Vagina (tissue), 2 donors: ENCODE measurements at regions not wholly inside any gene's neighbourhood (a gene's known extent, or its start where the extent isn't known, plus 50 kb on each side); places are given as distances from the start of the nearest gene placed in this dataset.

Experiments
- DNase-seq, 2 donors: peaks; one replicate each; pipeline ENCODE4 v3.0.0-alpha.2; 2017; ENCODE audit errors: extremely low spot score in 2 of 2
- H3K27ac ChIP-seq: fragments of 200-600 bp; sonication (generic); one replicate; pipeline ENCODE4 v1.5.1; 2019
- H3K27me3 ChIP-seq: fragments of 200-600 bp; sonication (generic); one replicate; pipeline ENCODE4 v1.5.1; 2019
- H3K36me3 ChIP-seq, 2 donors: fragments of 200-600 bp; sonication (generic); one replicate each; pipeline ENCODE4 v1.5.1; 2017 to 2019
- H3K4me1 ChIP-seq: fragments of 200-600 bp; sonication (generic); one replicate; pipeline ENCODE4 v1.5.1; 2019
- H3K4me3 ChIP-seq, 2 donors: fragments of 200-600 bp; sonication (generic); 1 replicate in 1 of 2; 2 replicates in 1 of 2; pipeline ENCODE4 v1.5.1; 2016 to 2019
- H3K9me3 ChIP-seq: fragments of 200-600 bp; sonication (generic); one replicate; pipeline ENCODE4 v1.5.1; 2019
- POLR2A ChIP-seq, 2 donors: fragments of 450-650 bp; IDR thresholded peaks; one replicate each; pipeline ENCODE4 v1.6.1; 2017; ENCODE audit warnings: antibody characterized with exemption in 2 of 2, mild to moderate bottlenecking in 2 of 2, moderate library complexity in 2 of 2
- POLR2AphosphoS5 ChIP-seq, 2 donors: sonication (generic); formaldehyde crosslinking; IDR thresholded peaks; one replicate each; pipeline ENCODE4 v1.9.0; 2017; ENCODE audit warnings: antibody characterized with exemption in 2 of 2, mild to moderate bottlenecking in 2 of 2, low read depth in 1 of 2; ENCODE audit not compliant: insufficient read depth in 1 of 2
- intact Hi-C: fragments of 100-400 bp; cut with DNase I; formaldehyde crosslinking; loops from one replicate; pipeline ENCODE4 v1.15.1; 2023
- TF ChIP-seq, protein P1 (sequence below), 3 experiments: fragments of 450-650 bp in 2 of 3; fragments of 200-600 bp in 1 of 3; sonication (generic) in 1 of 3; IDR thresholded peaks; one replicate each; pipeline ENCODE4 v1.5.1; 2017 to 2019; ENCODE audit warnings: antibody characterized with exemption in 3 of 3, mild to moderate bottlenecking in 2 of 3, moderate library complexity in 2 of 3

DNA sequence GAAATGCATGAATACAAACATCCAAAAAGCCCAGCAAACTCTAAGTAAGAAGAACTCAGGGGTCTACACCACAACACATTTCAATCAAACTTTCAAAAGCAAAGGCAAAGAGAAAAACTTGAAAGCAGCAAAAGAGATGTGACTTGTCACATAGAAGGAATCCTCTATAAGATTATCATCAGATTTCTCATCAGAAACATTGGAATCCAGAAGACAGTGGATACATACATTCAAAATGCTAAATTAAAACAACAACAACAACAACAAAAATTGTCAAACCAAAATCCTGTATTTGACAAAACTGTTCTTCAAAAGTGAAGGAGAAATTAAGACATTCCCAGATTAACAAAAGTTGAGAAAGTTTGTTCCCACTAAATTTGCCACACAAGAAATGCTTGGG is 362.7 kb downstream of the ZNF608 start:
- Histone ChIP-seq H3K27ac (no peak overlapping the region), H3K4me1 (no peaks in the 10 kb centered on the region), H3K36me3 (no peaks in the 10 kb centered on the region), H3K4me3 (no peak overlapping the region), H3K9me3 (peaks cover 7% of the 10 kb centered on the region), H3K27me3 (no peaks in the 10 kb centered on the region)
- TF ChIP-seq POLR2A (IDR thresholded peaks at IDR 0.05) (no peak), POLR2AphosphoS5 (IDR thresholded peaks at IDR 0.05; ENCODE audit: insufficient read depth in 1 of 2, low read depth in 1 of 2) (no peak)
- TF ChIP-seq, protein P1, sequence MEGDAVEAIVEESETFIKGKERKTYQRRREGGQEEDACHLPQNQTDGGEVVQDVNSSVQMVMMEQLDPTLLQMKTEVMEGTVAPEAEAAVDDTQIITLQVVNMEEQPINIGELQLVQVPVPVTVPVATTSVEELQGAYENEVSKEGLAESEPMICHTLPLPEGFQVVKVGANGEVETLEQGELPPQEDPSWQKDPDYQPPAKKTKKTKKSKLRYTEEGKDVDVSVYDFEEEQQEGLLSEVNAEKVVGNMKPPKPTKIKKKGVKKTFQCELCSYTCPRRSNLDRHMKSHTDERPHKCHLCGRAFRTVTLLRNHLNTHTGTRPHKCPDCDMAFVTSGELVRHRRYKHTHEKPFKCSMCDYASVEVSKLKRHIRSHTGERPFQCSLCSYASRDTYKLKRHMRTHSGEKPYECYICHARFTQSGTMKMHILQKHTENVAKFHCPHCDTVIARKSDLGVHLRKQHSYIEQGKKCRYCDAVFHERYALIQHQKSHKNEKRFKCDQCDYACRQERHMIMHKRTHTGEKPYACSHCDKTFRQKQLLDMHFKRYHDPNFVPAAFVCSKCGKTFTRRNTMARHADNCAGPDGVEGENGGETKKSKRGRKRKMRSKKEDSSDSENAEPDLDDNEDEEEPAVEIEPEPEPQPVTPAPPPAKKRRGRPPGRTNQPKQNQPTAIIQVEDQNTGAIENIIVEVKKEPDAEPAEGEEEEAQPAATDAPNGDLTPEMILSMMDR (IDR thresholded peaks at IDR 0.05), result no peak
- no peak for DNase-seq
- intact Hi-C loops, result no loop called here

DNA sequence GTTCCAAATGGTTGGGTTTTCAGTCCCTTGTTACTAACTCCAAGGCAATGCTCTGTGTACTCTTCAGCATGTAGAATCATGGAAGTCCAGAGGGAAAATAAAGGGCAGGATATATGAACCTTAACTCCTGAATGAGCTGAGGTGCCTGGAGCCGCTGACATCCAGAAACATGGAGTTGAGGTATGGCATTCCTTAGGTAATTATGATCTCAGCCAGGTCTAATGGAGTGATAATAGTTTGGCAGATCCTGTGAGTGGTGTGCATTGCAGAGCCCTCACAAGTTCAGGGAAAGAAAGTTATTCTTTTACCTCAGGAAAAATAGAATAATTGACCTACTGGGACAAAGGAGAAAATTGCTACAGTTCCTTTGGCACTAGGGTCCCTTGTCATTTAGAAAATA is 369.1 kb downstream of the ZNF608 start:
- no peak for TF ChIP-seq POLR2A (IDR thresholded peaks at IDR 0.05)
- no peak for TF ChIP-seq POLR2AphosphoS5 (IDR thresholded peaks at IDR 0.05; ENCODE audit: insufficient read depth in 1 of 2, low read depth in 1 of 2)
- TF ChIP-seq, protein P1 (IDR thresholded peaks at IDR 0.05), result no peak

DNA sequence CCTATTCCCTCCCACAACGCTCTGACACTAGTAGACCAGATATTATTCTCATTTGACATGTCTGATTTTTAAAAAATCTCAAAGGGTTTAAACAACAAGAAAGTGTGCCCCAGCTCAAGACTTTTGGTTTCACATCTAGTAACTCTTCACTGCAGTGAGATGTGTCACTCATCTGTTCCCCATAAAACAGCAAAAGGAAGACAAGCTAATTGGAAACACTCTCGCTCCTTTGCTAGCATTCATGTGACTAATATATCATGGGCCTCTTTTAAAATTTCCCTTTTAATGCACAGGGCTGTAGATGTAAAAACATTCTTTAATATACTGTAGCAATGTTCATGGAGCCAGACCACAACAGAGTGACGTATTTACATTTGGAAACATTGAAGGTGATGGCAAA is 372.6 kb downstream of the ZNF608 start:
- Histone ChIP-seq H3K27ac (no peak overlapping the region), H3K36me3 (no peaks in the 10 kb centered on the region), H3K27me3 (no peaks in the 10 kb centered on the region), H3K9me3 (no peaks in the 10 kb centered on the region), H3K4me3 (no peak overlapping the region), H3K4me1 (no peaks in the 10 kb centered on the region)
- TF ChIP-seq POLR2AphosphoS5 (IDR thresholded peaks at IDR 0.05; ENCODE audit: insufficient read depth in 1 of 2, low read depth in 1 of 2), result no peak
- TF ChIP-seq, protein P1 (IDR thresholded peaks at IDR 0.05), result no peak
- TF ChIP-seq POLR2A (IDR thresholded peaks at IDR 0.05), result no peak
- intact Hi-C loops, result no loop called here
- no peak for DNase-seq

More for the DNA sequence above, 369.1 kb downstream of the ZNF608 start:
- no peak for DNase-seq
- Histone ChIP-seq H3K9me3 (peaks cover 6% of the 10 kb centered on the region), H3K4me1 (no peaks in the 10 kb centered on the region), H3K36me3 (no peaks in the 10 kb centered on the region), H3K27me3 (no peaks in the 10 kb centered on the region), H3K27ac (no peak overlapping the region), H3K4me3 (no peak overlapping the region)
- intact Hi-C loops, result no loop called here

DNA sequence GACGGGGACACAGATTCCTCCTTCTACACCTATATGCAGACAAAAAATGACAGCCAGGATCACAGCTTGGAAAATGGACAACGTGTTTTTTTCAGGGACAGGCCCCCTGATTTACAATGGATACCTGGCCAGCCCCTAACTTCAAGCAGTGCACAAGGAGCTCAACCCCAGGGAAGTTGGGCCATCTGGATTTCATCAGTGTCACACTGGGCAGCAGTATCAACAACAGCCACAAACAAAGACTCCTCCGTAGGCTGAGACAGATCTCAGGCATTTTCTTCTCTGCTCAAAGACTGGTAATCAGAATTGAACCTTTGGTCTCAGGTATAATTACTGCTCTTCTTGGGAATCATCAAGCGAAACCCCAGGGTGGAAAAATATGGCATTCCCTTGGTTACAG is 374.0 kb downstream of the ZNF608 start:
- intact Hi-C loops, result no loop called here
- no peaks in the 10 kb centered on the region for H3K36me3 ChIP-seq
- no peak overlapping the region for H3K27ac ChIP-seq

DNA sequence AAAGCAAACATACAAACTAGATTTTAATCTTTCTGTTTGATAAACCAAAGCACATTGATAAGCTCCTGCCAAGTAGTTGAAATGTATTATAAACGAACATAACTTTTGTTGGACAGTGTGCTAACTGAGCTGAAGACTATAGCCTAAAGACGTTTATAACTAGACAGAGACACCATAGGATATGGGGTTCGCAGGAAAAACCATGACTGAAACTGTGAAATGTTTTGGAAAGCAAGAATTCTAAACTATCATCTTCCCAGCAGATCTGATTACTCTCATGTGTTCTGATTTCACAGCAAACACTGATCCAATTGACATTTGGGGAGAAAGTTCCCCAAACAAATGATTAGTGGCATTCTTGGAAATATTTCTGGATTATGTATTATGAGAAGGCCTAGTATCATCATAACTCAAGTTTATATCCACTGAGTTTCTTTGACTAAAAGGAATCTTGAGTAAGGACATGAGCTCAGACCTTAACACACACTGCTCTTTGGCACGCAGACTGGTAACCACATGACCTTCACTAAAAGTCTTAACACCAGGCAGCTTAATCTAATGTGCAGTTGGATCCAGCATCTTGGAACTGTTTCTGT is 375.2 kb downstream of the ZNF608 start:
- H3K27ac ChIP-seq, result no peak overlapping the region
- intact Hi-C loops, result no loop called here

More for the DNA sequence above, 374.0 kb downstream of the ZNF608 start:
- DNase-seq, result no peak
- Histone ChIP-seq H3K9me3 (no peaks in the 10 kb centered on the region), H3K4me1 (no peaks in the 10 kb centered on the region), H3K4me3 (no peak overlapping the region), H3K27me3 (no peaks in the 10 kb centered on the region)
- TF ChIP-seq POLR2AphosphoS5 (IDR thresholded peaks at IDR 0.05; ENCODE audit: insufficient read depth in 1 of 2, low read depth in 1 of 2) (no peak), POLR2A (IDR thresholded peaks at IDR 0.05) (no peak)
- TF ChIP-seq, protein P1 (IDR thresholded peaks at IDR 0.05), result no peak

More for the DNA sequence above, 375.2 kb downstream of the ZNF608 start:
- Histone ChIP-seq H3K36me3 (no peaks in the 10 kb centered on the region), H3K27me3 (no peaks in the 10 kb centered on the region), H3K9me3 (no peaks in the 10 kb centered on the region), H3K4me3 (no peak overlapping the region), H3K4me1 (no peaks in the 10 kb centered on the region)
- DNase-seq, result no peak
- TF ChIP-seq, protein P1 (IDR thresholded peaks at IDR 0.05), result no peak
- TF ChIP-seq POLR2AphosphoS5 (IDR thresholded peaks at IDR 0.05; ENCODE audit: insufficient read depth in 1 of 2, low read depth in 1 of 2) (no peak), POLR2A (IDR thresholded peaks at IDR 0.05) (no peak)
